ENCODE measurements at regions not wholly inside any gene's neighbourhood (a gene's known extent, or its start where the extent isn't known, plus 50 kb on each side); places are given as distances from the start of the nearest gene placed in this dataset.

DNA sequence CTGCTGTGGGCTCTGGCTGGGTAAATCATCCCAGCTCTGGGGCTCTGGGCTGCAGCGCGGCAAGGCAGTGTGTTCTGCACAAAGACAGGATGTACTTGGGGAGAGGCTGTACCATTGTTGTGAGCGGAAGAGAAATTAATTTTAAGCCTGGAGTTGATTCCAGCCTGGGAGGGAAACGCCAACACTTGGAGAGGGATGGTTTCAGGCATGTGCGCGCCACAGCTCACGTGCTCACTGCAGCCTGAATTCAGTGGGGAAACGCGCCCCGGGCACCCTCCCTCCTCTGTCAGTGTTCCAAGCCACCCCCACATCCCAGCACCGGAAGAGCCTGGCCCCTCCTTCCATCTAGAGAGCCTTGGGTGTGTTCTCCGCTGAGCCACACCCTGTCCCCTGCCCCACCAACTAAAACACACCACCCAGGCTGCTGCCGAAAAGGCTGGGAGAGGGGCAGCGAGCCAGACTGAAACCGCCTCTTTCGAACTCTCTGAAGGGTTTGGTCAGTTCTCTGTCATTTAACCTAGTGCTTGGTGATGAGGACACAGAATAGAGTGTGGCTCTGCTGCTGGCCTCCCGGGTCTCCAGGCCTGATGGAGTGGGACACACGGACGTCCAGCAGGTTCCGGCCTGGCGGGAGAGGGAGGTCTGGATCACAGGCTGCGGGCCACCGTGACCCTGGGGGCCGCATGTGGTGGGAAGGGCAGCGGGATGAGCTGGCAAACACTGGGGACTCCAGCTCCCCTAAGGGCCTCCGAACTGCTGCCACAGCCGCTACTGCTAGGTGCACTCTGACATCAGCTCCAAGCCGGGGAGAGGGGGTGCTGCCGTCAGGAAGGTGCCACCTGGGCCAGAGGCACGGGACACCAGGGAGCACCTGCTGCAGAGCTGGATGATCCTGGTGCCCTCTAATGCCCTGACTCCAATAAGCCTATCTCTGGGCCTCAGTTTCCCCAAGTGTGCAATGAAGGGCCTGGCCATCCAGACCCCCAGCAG, 230.8 kb downstream of the CTTN start:
- H3K4me1 ChIP-seq (ENCODE audit: insufficient read depth, low read length): no peaks in the 10 kb centered on the region; the same call in 1 of the 2 replicates
- H3K9me3 ChIP-seq (ENCODE audit: control insufficient read depth, low read depth, low read length): no peaks in the 10 kb centered on the region
- no peak overlapping the region for H4K91ac ChIP-seq (ENCODE audit: insufficient read length, low read depth, low read length)
- no peaks in the 10 kb centered on the region for H3K27me3 ChIP-seq (ENCODE audit: insufficient read depth, low read length)
- H3K9ac ChIP-seq (ENCODE audit: extremely low read depth, insufficient read length, low read length): no peak overlapping the region
- H2BK20ac ChIP-seq (ENCODE audit: low read depth, low read length, poor library complexity, severe bottlenecking): no peak overlapping the region
- H3K79me2 ChIP-seq (ENCODE audit: insufficient read depth, low read length): peaks cover 2% of the 10 kb centered on the region; the same call in 1 of the 2 replicates
- H3K56ac ChIP-seq (ENCODE audit: insufficient read length, low read depth, low read length): no peak overlapping the region
- no peak overlapping the region for H3K27ac ChIP-seq (ENCODE audit: insufficient read length, low read depth, low read length)
- H2BK12ac ChIP-seq (ENCODE audit: insufficient read length, low read depth, low read length): no peak overlapping the region
- Mint-ChIP-seq H3K27ac (peak overlapping the region in 2 of 3 experiments; percentile 53 to 74; a peak in 2 of 7 replicates), H3K4me1 (peaks cover 17 to 25% of the 10 kb centered on the region in 2 experiments), H3K4me3 (no peak overlapping the region), H3K9me3 (no peaks in the 10 kb centered on the region), H3K27me3 (ENCODE audit: low read depth) (no peaks in the 10 kb centered on the region; the same call in 1 of the 2 replicates), H3K36me3 (ENCODE audit: insufficient read depth in 1 of 3, low read depth in 3 of 3) (peaks cover 0 to 2% (median 0%) of the 10 kb centered on the region in 3 experiments; a peak in 1 of 7 replicates)
- no peak overlapping the region; the same call in 1 of the 2 replicates for H3K14ac ChIP-seq (ENCODE audit: insufficient read depth, low read length)
- no peak overlapping the region for H4K5ac ChIP-seq (ENCODE audit: insufficient read length, low read depth, low read length)
- H2BK120ac ChIP-seq (ENCODE audit: low read depth, low read length, poor library complexity, severe bottlenecking): no peak overlapping the region
- H3T11ph ChIP-seq (ENCODE audit: low read length): no peak overlapping the region
- H3K4me2 ChIP-seq (ENCODE audit: insufficient read depth, insufficient read length, low read length): no peak overlapping the region
- no peak for DNase-seq
- no peak overlapping the region for H2BK15ac ChIP-seq (ENCODE audit: low read depth, low read length)
- no peaks in the 10 kb centered on the region for H3K23me2 ChIP-seq (ENCODE audit: insufficient read length, low read depth, low read length, poor library complexity, severe bottlenecking)
- H3K4ac ChIP-seq (ENCODE audit: low read depth, low read length): no peak overlapping the region
- H4K20me1 ChIP-seq (ENCODE audit: control insufficient read depth, insufficient read depth, insufficient read length): no peaks in the 10 kb centered on the region
- no peak overlapping the region for H3K23ac ChIP-seq (ENCODE audit: insufficient read length, low read depth, low read length)
- no peak overlapping the region for H3K18ac ChIP-seq (ENCODE audit: insufficient read length, low read depth, low read length)
- no peak overlapping the region for H2AK5ac ChIP-seq (ENCODE audit: insufficient read length, low read length)
- no peak overlapping the region for H2AFZ ChIP-seq (ENCODE audit: low read length)
- no peak for TF ChIP-seq CTCF (conservative IDR thresholded peaks at IDR 0.05)
- no CpG with 5 or more reads among the region's 30 CpGs for WGBS (ENCODE audit: extremely low coverage, insufficient read length, low lambda C conversion rate)
- no peaks in the 10 kb centered on the region for H3K79me1 ChIP-seq (ENCODE audit: insufficient read depth, low read depth, low read length, poor library complexity, severe bottlenecking)
- H4K8ac ChIP-seq (replicated peaks; ENCODE audit: insufficient read length, low read depth, low read length): no peak overlapping the region
- no peak overlapping the region for H2BK5ac ChIP-seq (ENCODE audit: insufficient read length, low read length)
